ENCODE measurements at regions not wholly inside any gene's neighbourhood (a gene's known extent, or its start where the extent isn't known, plus 50 kb on each side); places are given as distances from the start of the nearest gene placed in this dataset.
A peak's percentile ranks its signal among the peaks of the same experiment; 100 is the strongest.
"Not testable (repeated sequence)": the region's sequence is repeated elsewhere in the genome, so short reads cannot be mapped to it uniquely, and the experiment has no call there.

DNA sequence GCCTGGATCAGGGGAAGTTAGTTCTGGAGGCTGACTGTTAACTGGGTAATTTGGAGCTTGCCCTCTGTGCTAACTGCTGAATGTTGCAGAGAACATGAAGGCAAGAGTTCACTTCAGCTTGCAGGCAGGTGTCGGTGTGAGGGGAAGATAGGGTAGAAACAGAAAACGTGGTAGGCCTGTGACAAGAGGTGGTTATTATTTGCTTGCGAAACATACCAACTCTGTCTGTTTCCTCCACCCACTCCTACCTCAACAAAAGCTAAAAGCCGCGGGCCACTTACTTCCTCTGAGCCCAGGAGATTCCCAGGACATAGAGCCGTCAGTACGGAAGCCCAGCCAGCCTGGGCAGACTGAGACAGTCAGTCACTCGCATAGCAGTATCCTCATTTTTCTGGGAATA is 119.2 kb upstream of the ABCC4 start:
- H3K9ac ChIP-seq: no peak overlapping the region
- H3K9me3 ChIP-seq (ENCODE audit: low read depth): no peaks in the 10 kb centered on the region
- peak; percentile 21 for DNase-seq (ENCODE audit: low spot score)
- TF ChIP-seq EZH2 (IDR thresholded peaks at IDR 0.05): no peak
- no peak for TF ChIP-seq EZH2phosphoT487 (IDR thresholded peaks at IDR 0.05)
- TF ChIP-seq, protein P1, sequence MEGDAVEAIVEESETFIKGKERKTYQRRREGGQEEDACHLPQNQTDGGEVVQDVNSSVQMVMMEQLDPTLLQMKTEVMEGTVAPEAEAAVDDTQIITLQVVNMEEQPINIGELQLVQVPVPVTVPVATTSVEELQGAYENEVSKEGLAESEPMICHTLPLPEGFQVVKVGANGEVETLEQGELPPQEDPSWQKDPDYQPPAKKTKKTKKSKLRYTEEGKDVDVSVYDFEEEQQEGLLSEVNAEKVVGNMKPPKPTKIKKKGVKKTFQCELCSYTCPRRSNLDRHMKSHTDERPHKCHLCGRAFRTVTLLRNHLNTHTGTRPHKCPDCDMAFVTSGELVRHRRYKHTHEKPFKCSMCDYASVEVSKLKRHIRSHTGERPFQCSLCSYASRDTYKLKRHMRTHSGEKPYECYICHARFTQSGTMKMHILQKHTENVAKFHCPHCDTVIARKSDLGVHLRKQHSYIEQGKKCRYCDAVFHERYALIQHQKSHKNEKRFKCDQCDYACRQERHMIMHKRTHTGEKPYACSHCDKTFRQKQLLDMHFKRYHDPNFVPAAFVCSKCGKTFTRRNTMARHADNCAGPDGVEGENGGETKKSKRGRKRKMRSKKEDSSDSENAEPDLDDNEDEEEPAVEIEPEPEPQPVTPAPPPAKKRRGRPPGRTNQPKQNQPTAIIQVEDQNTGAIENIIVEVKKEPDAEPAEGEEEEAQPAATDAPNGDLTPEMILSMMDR (IDR thresholded peaks at IDR 0.05): no peak
- H3K4me1 Mint-ChIP-seq: peaks cover 4% of the 10 kb centered on the region
- no peaks in the 10 kb centered on the region for H3K27me3 ChIP-seq
- no peak overlapping the region for H3K4me2 ChIP-seq
- no peak overlapping the region for H3K4me3 Mint-ChIP-seq
- no peaks in the 10 kb centered on the region for H3K79me2 ChIP-seq (ENCODE audit: low read depth)
- H3K27me3 Mint-ChIP-seq (ENCODE audit: insufficient read depth, low read depth): peaks cover 6% of the 10 kb centered on the region
- peaks cover 2% of the 10 kb centered on the region for H3K9me3 Mint-ChIP-seq
- H3K27ac Mint-ChIP-seq: no peak overlapping the region
- no peaks in the 10 kb centered on the region for H3K4me1 ChIP-seq
- peak overlapping the region; percentile 84 for H2AFZ ChIP-seq (replicated peaks)
- no peaks in the 10 kb centered on the region for H3K36me3 ChIP-seq
- no peak overlapping the region for H3K27ac ChIP-seq
- no peak overlapping the region for H3K4me3 ChIP-seq
- H4K20me1 ChIP-seq (ENCODE audit: low read depth): no peaks in the 10 kb centered on the region
- no peaks in the 10 kb centered on the region for H3K36me3 Mint-ChIP-seq
- H3F3A ChIP-seq (ENCODE audit: low read depth): no peaks in the 10 kb centered on the region

GRCh38 chr13:95426631-95427030 is 125.4 kb upstream of the ABCC4 start:
- Histone ChIP-seq H3K4me2 (no peak overlapping the region), H4K20me1 (ENCODE audit: low read depth) (no peaks in the 10 kb centered on the region), H3K4me1 (no peaks in the 10 kb centered on the region), H3K9ac (no peak overlapping the region), H2AFZ (replicated peaks) (no peak overlapping the region), H3K27ac (no peak overlapping the region), H3K27me3 (no peaks in the 10 kb centered on the region), H3K9me3 (ENCODE audit: low read depth) (no peaks in the 10 kb centered on the region), H3F3A (ENCODE audit: low read depth) (no peaks in the 10 kb centered on the region), H3K79me2 (ENCODE audit: low read depth) (no peaks in the 10 kb centered on the region), H3K4me3 (no peak overlapping the region), H3K36me3 (no peaks in the 10 kb centered on the region)
- TF ChIP-seq EZH2 (IDR thresholded peaks at IDR 0.05): no peak
- H3K4me1 Mint-ChIP-seq: peaks cover 6% of the 10 kb centered on the region
- peaks cover 2% of the 10 kb centered on the region for H3K27me3 Mint-ChIP-seq (ENCODE audit: insufficient read depth, low read depth)
- no peak overlapping the region for H3K4me3 Mint-ChIP-seq
- H3K27ac Mint-ChIP-seq: no peak overlapping the region
- DNase-seq (ENCODE audit: low spot score): no peak
- H3K36me3 Mint-ChIP-seq: no peaks in the 10 kb centered on the region
- H3K9me3 Mint-ChIP-seq: peaks cover 7% of the 10 kb centered on the region

GRCh38 chr13:95430525-95430924 is 122.0 kb upstream of the CLDN10 start:
- H3K36me3 ChIP-seq; H3K79me2 ChIP-seq (ENCODE audit: low read depth); H3K9me3 Mint-ChIP-seq; H3K9me3 ChIP-seq (ENCODE audit: low read depth); H3K27me3 ChIP-seq; H3K36me3 Mint-ChIP-seq; H3K4me2 ChIP-seq; H3K9ac ChIP-seq; H3K4me3 ChIP-seq; H3K4me3 Mint-ChIP-seq; H3K27me3 Mint-ChIP-seq (ENCODE audit: insufficient read depth, low read depth); H4K20me1 ChIP-seq (ENCODE audit: low read depth); H3K27ac ChIP-seq; H2AFZ ChIP-seq (replicated peaks); H3K27ac Mint-ChIP-seq; DNase-seq (ENCODE audit: low spot score); H3F3A ChIP-seq (ENCODE audit: low read depth): not testable (repeated sequence)
- H3K4me1 ChIP-seq: peaks cover 16% of the 10 kb centered on the region
- peaks cover 11% of the 10 kb centered on the region for H3K4me1 Mint-ChIP-seq

DNA sequence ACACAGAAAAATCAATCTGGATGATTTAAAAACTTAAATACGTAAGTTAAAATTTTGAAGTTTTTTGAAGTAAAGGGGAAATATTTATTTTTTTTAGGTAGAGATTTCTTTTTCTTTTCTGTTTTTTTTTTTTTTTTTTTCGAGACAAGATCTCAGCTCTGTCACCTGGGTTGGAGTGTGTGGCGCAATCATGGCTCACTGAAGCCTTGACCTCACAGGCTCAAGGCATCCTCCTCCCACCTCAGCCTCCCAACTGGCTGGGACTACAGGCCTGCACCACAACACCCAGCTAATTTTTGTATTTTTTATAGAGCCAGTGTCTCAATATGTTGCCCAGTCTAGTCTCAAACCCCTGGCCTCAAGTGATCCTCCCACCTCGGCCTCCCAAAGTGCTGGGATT is 120.4 kb upstream of the CLDN10 start:
- H3K27me3 Mint-ChIP-seq (ENCODE audit: insufficient read depth, low read depth): no peaks in the 10 kb centered on the region
- no peak overlapping the region for H3K27ac Mint-ChIP-seq

More for the DNA sequence above, 120.4 kb upstream of the CLDN10 start:
- H3K4me3 Mint-ChIP-seq: no peak overlapping the region
- Histone ChIP-seq H3K4me1 (peaks cover 17% of the 10 kb centered on the region), H3K9me3 (ENCODE audit: low read depth) (no peaks in the 10 kb centered on the region), H3K4me2 (no peak overlapping the region), H3K4me3 (no peak overlapping the region), H3F3A (ENCODE audit: low read depth) (no peaks in the 10 kb centered on the region), H3K27me3 (no peaks in the 10 kb centered on the region), H3K36me3 (no peaks in the 10 kb centered on the region), H2AFZ (replicated peaks) (no peak overlapping the region), H3K79me2 (ENCODE audit: low read depth) (no peaks in the 10 kb centered on the region), H4K20me1 (ENCODE audit: low read depth) (no peaks in the 10 kb centered on the region), H3K27ac (no peak overlapping the region), H3K9ac (no peak overlapping the region)
- no peak for TF ChIP-seq EZH2phosphoT487 (IDR thresholded peaks at IDR 0.05)
- no peak for TF ChIP-seq EZH2 (IDR thresholded peaks at IDR 0.05)
- TF ChIP-seq, protein P1 (IDR thresholded peaks at IDR 0.05): no peak
- DNase-seq (ENCODE audit: low spot score): no peak
- peaks cover 11% of the 10 kb centered on the region for H3K4me1 Mint-ChIP-seq
- peaks cover 2% of the 10 kb centered on the region for H3K36me3 Mint-ChIP-seq
- H3K9me3 Mint-ChIP-seq: peaks cover 5% of the 10 kb centered on the region

Data from neural progenitor cell (in vitro differentiated cells).